Ovary (tissue), 7 donors: ENCODE measurements at regions not wholly inside any gene's neighbourhood (a gene's known extent, or its start where the extent isn't known, plus 50 kb on each side); places are given as distances from the start of the nearest gene placed in this dataset.

Source experiments
- DNase-seq, 5 donors: peaks; one replicate each; pipeline ENCODE4 v3.0.0-alpha.2; 2019 to 2020
- H3K27ac ChIP-seq, 2 donors: fragments of 200-600 bp; one replicate each; pipeline versions ENCODE4 v1.5.1 to v1.8.0; 2019 to 2022
- H3K27me3 ChIP-seq: fragments of 200-600 bp; one replicate; pipeline ENCODE4 v1.8.0; 2022
- H3K36me3 ChIP-seq: fragments of 200-600 bp; sonication (generic); one replicate; pipeline ENCODE4 v1.5.1; 2019
- H3K4me1 ChIP-seq: one replicate; pipeline ENCODE4 v1.8.1; 2013; ENCODE audit warnings: mild to moderate bottlenecking, moderate library complexity; ENCODE audit not compliant: insufficient read depth
- H3K4me3 ChIP-seq: fragments of 200-600 bp; sonication (generic); one replicate; pipeline ENCODE4 v1.5.1; 2017
- H3K9me3 ChIP-seq, 2 donors: fragments of 200-600 bp in 1 of 2; sonication (generic) in 1 of 2; one replicate each; pipeline versions ENCODE4 v1.5.1 to v1.8.1; 2013 to 2019; ENCODE audit warnings: mild to moderate bottlenecking in 1 of 2, moderate library complexity in 1 of 2
- CTCF ChIP-seq, 3 donors: fragments of 450-650 bp in 2 of 3; fragments of 200-600 bp in 1 of 3; IDR thresholded peaks; one replicate each; pipeline versions ENCODE4 v1.5.1 to v1.8.0; 2016 to 2022; ENCODE audit warnings: antibody characterized with exemption in 3 of 3, mild to moderate bottlenecking in 1 of 3
- EP300 ChIP-seq: sonication (generic); formaldehyde crosslinking; IDR thresholded peaks from one replicate; pipeline ENCODE4 v1.6.1; 2017; ENCODE audit warnings: antibody characterized with exemption
- POLR2A ChIP-seq: fragments of 450-650 bp; IDR thresholded peaks from one replicate; pipeline ENCODE4 v1.6.1; 2017; ENCODE audit warnings: antibody characterized with exemption, mild to moderate bottlenecking, moderate library complexity
- WGBS, 3 donors: extraction: QIAGEN DNeasy Blood & Tissue Kit in 1 of 3; methylation state at CpG; one replicate each; pipeline versions ENCODE4 v1.1.5 to v1.1.7; 2013 to 2017; 5-methylcytosine and 5-hydroxymethylcytosine counted together
- intact Hi-C, 4 donors: fragments of 100-400 bp; cut with DNase I; formaldehyde crosslinking; loops; one replicate each; pipeline versions ENCODE4 v1.11.0 to v1.15.1; 2022 to 2023
- donor health status: DM: no; HTN: no; CAD: no; lungs with moderate emphysema.
- donor health status: DM: no; HTN: no; CAD: no.
- donor health status: Bipolar disorder and iron deficiency.
- donor health status: DM: no; HTN: no; CAD: no.
- donor health status: DM: yes; HTN: yes; CAD: no.

- Histone ChIP-seq H3K9me3 (no peaks in the 10 kb centered on the region), H3K27me3 (no peaks in the 10 kb centered on the region), H3K4me3 (no peak overlapping the region), H3K27ac (no peak overlapping the region), H3K36me3 (no peaks in the 10 kb centered on the region), H3K4me1 (peaks cover 1% of the 10 kb centered on the region)
- intact Hi-C loops = no loop called here
- peak; percentile 28 to 55 (median 52) for DNase-seq
- WGBS, 3 donors = 53 to 59% (median 56%) methylated on average over 5 of the region's 5 CpGs
- TF ChIP-seq EP300 = peak; percentile 29
- TF ChIP-seq POLR2A = no peak
Observed at GRCh38 chr10:88147000-88147798, 283.8 kb downstream of the PTEN start.

DNA sequence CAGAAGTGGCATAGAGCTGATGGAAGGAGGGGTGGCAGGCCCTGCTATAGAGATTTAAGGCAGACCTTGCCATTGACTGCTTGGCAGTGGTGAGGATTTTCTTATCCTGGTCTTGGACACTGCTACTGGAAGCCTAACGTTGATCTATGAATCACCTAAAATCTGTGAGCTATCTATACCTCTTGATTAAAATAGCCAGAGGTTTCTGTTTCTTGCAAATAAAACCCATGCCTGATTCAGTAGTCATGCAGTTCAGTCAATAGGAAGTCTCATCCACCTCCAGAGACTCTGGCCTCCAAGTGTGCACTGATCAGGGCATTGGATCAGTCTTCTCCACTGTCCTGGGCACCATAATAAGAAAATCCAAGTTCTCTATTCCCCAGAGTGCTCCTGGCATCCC, 286.5 kb downstream of the PTEN start:
- Histone ChIP-seq H3K27ac (no peak overlapping the region), H3K36me3 (no peaks in the 10 kb centered on the region), H3K27me3 (no peaks in the 10 kb centered on the region), H3K4me1 (peaks cover 1% of the 10 kb centered on the region), H3K9me3 (no peaks in the 10 kb centered on the region), H3K4me3 (no peak overlapping the region)
- no peak for DNase-seq
- intact Hi-C loops = loop anchor here in 1 of 4 donors (5.0 kb wide), 1 partner anchor 88 kb away; no protein-coding TSS in a partner anchor
- no peak for TF ChIP-seq CTCF (IDR thresholded peaks at IDR 0.05)
- TF ChIP-seq EP300 = no peak
- no peak for TF ChIP-seq POLR2A
- 59 to 90% (median 72%) methylated on average over 1 of the region's 1 CpG for WGBS, 3 donors

- Histone ChIP-seq H3K36me3 (no peaks in the 10 kb centered on the region), H3K27me3 (no peaks in the 10 kb centered on the region), H3K27ac (no peak overlapping the region), H3K4me1 (peaks cover 1% of the 10 kb centered on the region), H3K4me3 (no peak overlapping the region), H3K9me3 (no peaks in the 10 kb centered on the region)
- WGBS, 3 donors = 91 to 96% (median 93%) methylated on average over 3 of the region's 3 CpGs
- TF ChIP-seq POLR2A = no peak
- no peak for TF ChIP-seq CTCF (IDR thresholded peaks at IDR 0.05)
- no peak for DNase-seq
- intact Hi-C loops = loop anchor here in 1 of 4 donors (5.0 kb wide), 1 partner anchor 88 kb away; no protein-coding TSS in a partner anchor
Observed at GRCh38 chr10:88150339-88150738, 286.9 kb downstream of the PTEN start.

DNA sequence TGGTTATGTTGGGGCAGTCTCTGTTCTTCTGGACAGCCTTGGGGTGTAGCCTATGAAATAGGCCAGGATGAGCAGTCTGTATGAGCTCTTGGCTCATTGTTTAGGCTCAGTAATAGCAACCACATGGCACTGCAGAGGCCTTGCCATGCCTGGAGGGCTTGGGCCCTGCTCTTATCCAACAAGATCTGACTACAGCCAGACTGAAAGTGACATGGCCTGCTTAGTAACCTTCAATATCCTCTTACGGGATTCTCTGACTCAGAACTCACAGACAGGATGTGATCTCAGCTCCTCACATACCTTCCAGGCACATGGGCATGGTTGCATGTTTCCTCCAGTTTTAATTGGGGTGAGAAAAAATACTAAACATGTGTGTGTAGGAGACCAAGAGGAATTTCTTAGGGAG, 289.3 kb downstream of the PTEN start:
- Histone ChIP-seq H3K4me3 (no peak overlapping the region), H3K36me3 (no peaks in the 10 kb centered on the region), H3K27me3 (no peaks in the 10 kb centered on the region), H3K9me3 (no peaks in the 10 kb centered on the region), H3K4me1 (peaks cover 8% of the 10 kb centered on the region), H3K27ac (no peak overlapping the region)
- intact Hi-C loops = loop anchor here in 1 of 4 donors (5.0 kb wide), 1 partner anchor 90 kb away; no protein-coding TSS in a partner anchor
- no peak for DNase-seq
- TF ChIP-seq POLR2A (no peak), CTCF (IDR thresholded peaks at IDR 0.05) (no peak), EP300 (no peak)
- WGBS, 3 donors = 58 to 80% (median 74%) methylated on average over 1 of the region's 1 CpG

DNA sequence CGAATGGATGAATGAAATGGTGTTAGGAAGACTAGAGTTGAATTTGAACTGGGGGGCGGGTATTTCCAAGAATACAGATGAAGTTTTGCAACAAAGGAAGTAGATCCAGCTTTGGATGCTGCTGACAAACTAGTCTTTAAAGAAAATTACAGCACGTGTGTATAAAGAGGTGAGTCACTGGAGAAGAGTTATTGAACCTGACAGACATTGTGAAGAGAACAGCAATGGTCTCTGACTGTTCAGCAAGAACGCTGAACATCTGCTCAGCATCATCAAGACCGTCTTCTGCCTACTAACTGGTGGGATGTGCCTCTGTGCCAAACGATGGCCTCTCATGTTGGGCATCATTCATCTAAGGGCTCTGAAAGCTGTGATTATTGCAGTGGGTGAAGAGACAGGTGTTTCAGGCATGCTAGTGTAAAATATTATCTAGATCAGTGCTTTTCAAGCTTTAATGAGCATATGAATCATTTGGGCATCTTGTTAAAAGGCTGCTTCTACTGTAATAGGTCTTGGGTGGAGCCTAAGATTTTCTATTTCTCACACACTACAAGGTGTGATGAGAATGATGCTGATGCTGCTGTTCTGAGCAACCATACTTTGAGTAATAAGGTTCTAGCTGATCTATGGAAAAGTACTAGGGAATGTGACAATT, 291.3 kb downstream of the PTEN start:
- Histone ChIP-seq H3K9me3 (no peaks in the 10 kb centered on the region), H3K27ac (no peak overlapping the region), H3K36me3 (no peaks in the 10 kb centered on the region), H3K4me1 (peaks cover 10% of the 10 kb centered on the region), H3K4me3 (no peak overlapping the region), H3K27me3 (no peaks in the 10 kb centered on the region)
- DNase-seq = no peak
- TF ChIP-seq POLR2A (no peak), CTCF (IDR thresholded peaks at IDR 0.05) (no peak), EP300 (no peak)
- intact Hi-C loops = loop anchor here in 1 of 4 donors (5.0 kb wide), 1 partner anchor 92 kb away; no protein-coding TSS in a partner anchor
- 76 to 87% (median 86%) methylated on average over 6 of the region's 6 CpGs for WGBS, 3 donors
